Body of pancreas (tissue), 4 donors: ENCODE measurements at regions not wholly inside any gene's neighbourhood (a gene's known extent, or its start where the extent isn't known, plus 50 kb on each side); places are given as distances from the start of the nearest gene placed in this dataset.

ENCODE experiments used
- CTCF ChIP-seq, 7 experiments: fragments of 450-650 bp in 4 of 7; fragments of 200-600 bp in 3 of 7; sonication (generic) in 3 of 7; IDR thresholded peaks; one replicate each; pipeline ENCODE4 v1.5.1; 2016 to 2019; ENCODE audit warnings: antibody characterized with exemption in 7 of 7
- POLR2A ChIP-seq, 3 donors: fragments of 450-650 bp; IDR thresholded peaks; one replicate each; pipeline ENCODE4 v1.6.1; 2016; ENCODE audit warnings: antibody characterized with exemption in 3 of 3, mild to moderate bottlenecking in 2 of 3

- TF ChIP-seq CTCF (IDR thresholded peaks at IDR 0.05) = no peak
- no peak for TF ChIP-seq POLR2A (IDR thresholded peaks at IDR 0.05)
These were observed 1686.7 kb upstream of the MIR17HG start for GRCh38 chr13:89660752-89661151.
